PC-9 (cell line): ENCODE measurements at regions not wholly inside any gene's neighbourhood (a gene's known extent, or its start where the extent isn't known, plus 50 kb on each side); places are given as distances from the start of the nearest gene placed in this dataset.

ENCODE experiments used
- EZH2 ChIP-seq: fragments of 200-600 bp; sonication (generic); IDR thresholded peaks from 2 replicates; pipeline ENCODE4 v1.8.0; 2017; ENCODE audit warnings: antibody characterized with exemption, low read depth
- TF ChIP-seq, protein P1 (sequence below): fragments of 200-600 bp; sonication (generic); conservative IDR thresholded peaks from 2 replicates; pipeline ENCODE4 v1.6.1; 2017; ENCODE audit warnings: mixed run types, antibody characterized with exemption, mild to moderate bottlenecking, moderate library complexity

DNA sequence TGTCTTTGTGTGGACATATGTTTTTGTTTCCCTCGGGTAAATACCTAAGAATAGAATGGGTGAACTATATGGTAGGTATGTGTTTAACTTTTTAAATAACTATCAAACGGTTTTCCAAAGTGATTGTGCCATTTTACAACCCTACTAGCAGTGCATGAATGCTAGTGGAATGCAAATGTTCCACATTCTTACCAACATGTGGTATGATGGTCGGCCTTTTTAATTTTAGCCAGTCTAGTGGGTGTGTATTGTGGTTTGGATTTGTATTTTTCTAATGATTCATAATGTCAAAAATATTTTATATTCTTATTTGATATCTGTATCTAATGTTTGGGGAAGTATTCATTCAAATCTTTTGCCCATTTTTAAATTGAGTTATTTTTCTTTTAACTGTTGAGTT, 68.2 kb upstream of the SMAD3 start:
- TF ChIP-seq, protein P1, sequence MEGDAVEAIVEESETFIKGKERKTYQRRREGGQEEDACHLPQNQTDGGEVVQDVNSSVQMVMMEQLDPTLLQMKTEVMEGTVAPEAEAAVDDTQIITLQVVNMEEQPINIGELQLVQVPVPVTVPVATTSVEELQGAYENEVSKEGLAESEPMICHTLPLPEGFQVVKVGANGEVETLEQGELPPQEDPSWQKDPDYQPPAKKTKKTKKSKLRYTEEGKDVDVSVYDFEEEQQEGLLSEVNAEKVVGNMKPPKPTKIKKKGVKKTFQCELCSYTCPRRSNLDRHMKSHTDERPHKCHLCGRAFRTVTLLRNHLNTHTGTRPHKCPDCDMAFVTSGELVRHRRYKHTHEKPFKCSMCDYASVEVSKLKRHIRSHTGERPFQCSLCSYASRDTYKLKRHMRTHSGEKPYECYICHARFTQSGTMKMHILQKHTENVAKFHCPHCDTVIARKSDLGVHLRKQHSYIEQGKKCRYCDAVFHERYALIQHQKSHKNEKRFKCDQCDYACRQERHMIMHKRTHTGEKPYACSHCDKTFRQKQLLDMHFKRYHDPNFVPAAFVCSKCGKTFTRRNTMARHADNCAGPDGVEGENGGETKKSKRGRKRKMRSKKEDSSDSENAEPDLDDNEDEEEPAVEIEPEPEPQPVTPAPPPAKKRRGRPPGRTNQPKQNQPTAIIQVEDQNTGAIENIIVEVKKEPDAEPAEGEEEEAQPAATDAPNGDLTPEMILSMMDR, result no peak
- TF ChIP-seq EZH2, result no peak
